K562 (cell line): ENCODE measurements at regions not wholly inside any gene's neighbourhood (a gene's known extent, or its start where the extent isn't known, plus 50 kb on each side); places are given as distances from the start of the nearest gene placed in this dataset.

Experiments
- ATF4 ChIP-seq: fragments of 450-650 bp; formaldehyde crosslinking; IDR thresholded peaks from 2 replicates; pipeline ENCODE4 v1.4.0; 2022; ENCODE audit warnings: mild to moderate bottlenecking, moderate library complexity
- BRF1 ChIP-seq: IDR thresholded peaks from 3 replicates; pipeline ENCODE4 v1.6.1; 2011; ENCODE audit warnings: borderline replicate concordance, mild to moderate bottlenecking; ENCODE audit not compliant: insufficient read length; ENCODE audit errors: extremely low read depth
- CBX8 ChIP-seq: fragments of 200-600 bp; sonication (generic); IDR thresholded peaks from 2 replicates; pipeline ENCODE4 v1.6.1; 2012; ENCODE audit warnings: borderline replicate concordance, mixed run types, low read depth, mild to moderate bottlenecking, moderate library complexity, mixed read lengths, low read length, control low read depth, inconsistent platforms; ENCODE audit not compliant: poor library complexity, severe bottlenecking; ENCODE audit errors: extremely low read depth
- CHD1 ChIP-seq: fragments of 200-600 bp; sonication (generic); IDR thresholded peaks from one replicate; pipeline ENCODE4 v1.6.1; 2012; ENCODE audit warnings: mild to moderate bottlenecking, moderate library complexity, low read length, inconsistent platforms
- CTCF ChIP-seq, 3 experiments: IDR thresholded peaks in 2 of 3; conservative IDR thresholded peaks in 1 of 3; 2 replicates each; pipeline ENCODE4 v1.5.1; 2011 to 2012; ENCODE audit warnings: low read length in 3 of 3, mild to moderate bottlenecking in 3 of 3, control low read depth in 2 of 3, improper control_type of control experiment in 1 of 3, inconsistent platforms in 1 of 3, low read depth in 1 of 3, mixed read lengths in 1 of 3, moderate library complexity in 1 of 3; ENCODE audit not compliant: insufficient read depth in 2 of 3
- ETV1 ChIP-seq: fragments of 450-650 bp; conservative IDR thresholded peaks from 2 replicates; pipeline ENCODE4 v1.6.1; 2016; ENCODE audit warnings: missing genetic modification characterization, control low read depth, low read depth, missing compliant biosample characterization
- MXD1 ChIP-seq: fragments of 250-450 bp; sonication (Bioruptor Pico); IDR thresholded peaks from 2 replicates; pipeline ENCODE4 v1.8.0; 2021; ENCODE audit warnings: borderline replicate concordance, mild to moderate bottlenecking, moderate library complexity; ENCODE audit not compliant: poor library complexity, severe bottlenecking
- RCOR1 ChIP-seq, 2 experiments: IDR thresholded peaks; 2 replicates each; pipeline ENCODE4 v1.6.1; 2012; ENCODE audit warnings: low read depth in 2 of 2, low read length in 2 of 2, borderline replicate concordance in 1 of 2, improper control_type of control experiment in 1 of 2
- SIN3B ChIP-seq: fragments of 450-650 bp; IDR thresholded peaks from 2 replicates; pipeline ENCODE4 v1.6.1; 2017; ENCODE audit warnings: low read depth, mild to moderate bottlenecking, moderate library complexity
- STAT5A ChIP-seq: IDR thresholded peaks from 2 replicates; pipeline ENCODE4 v1.6.1; 2012; ENCODE audit warnings: low read length, inconsistent platforms, borderline replicate concordance
- ZBTB8A ChIP-seq: fragments of 450-650 bp; IDR thresholded peaks from 2 replicates; pipeline ENCODE4 v1.6.1; 2018; ENCODE audit warnings: mild to moderate bottlenecking, moderate library complexity; ENCODE audit not compliant: partially characterized antibody
- ZNF24 ChIP-seq: fragments of 450-650 bp; IDR thresholded peaks from 2 replicates; pipeline ENCODE4 v1.6.1; 2016

- TF ChIP-seq ETV1 (tag) = no peak
- no peak for TF ChIP-seq SIN3B
- TF ChIP-seq RCOR1 (IDR thresholded peaks at IDR 0.05; ENCODE audit: borderline replicate concordance in 1 of 2, low read depth in 2 of 2, low read length in 2 of 2) = no peak
- no peak for TF ChIP-seq ATF4
- TF ChIP-seq BRF1 = no peak
- no peak for TF ChIP-seq ZNF24
- no peak for TF ChIP-seq CTCF (IDR thresholded peaks at IDR 0.05 in 2 of 3, conservative IDR thresholded peaks at IDR 0.05 in 1 of 3; ENCODE audit: insufficient read depth in 2 of 3, low read depth in 1 of 3, low read length in 3 of 3)
- TF ChIP-seq STAT5A = no peak
- no peak for TF ChIP-seq CBX8
- no peak for TF ChIP-seq ZBTB8A
- no peak for TF ChIP-seq MXD1 (CRISPR knock-in tag)
- no peak for TF ChIP-seq CHD1
These were observed 161.3 kb upstream of the ZFHX3 start for GRCh38 chr16:73209190-73209589.
